GM12878 (cell line): ENCODE measurements at regions not wholly inside any gene's neighbourhood (a gene's known extent, or its start where the extent isn't known, plus 50 kb on each side); places are given as distances from the start of the nearest gene placed in this dataset.

Experiments used
- ETV6 ChIP-seq, 2 experiments: fragments of 450-650 bp in 1 of 2; IDR thresholded peaks in 1 of 2; conservative IDR thresholded peaks in 1 of 2; 2 replicates each; pipeline ENCODE4 v1.6.1; 2014; ENCODE audit warnings: antibody characterized with exemption in 1 of 2, borderline replicate concordance in 1 of 2, low read depth in 1 of 2, mild to moderate bottlenecking in 1 of 2, moderate library complexity in 1 of 2
- EZH2 ChIP-seq: IDR thresholded peaks from 2 replicates; pipeline ENCODE4 v1.6.1; 2012; ENCODE audit warnings: low read depth, mild to moderate bottlenecking, control low read depth, inconsistent platforms, low read length, borderline replicate concordance; ENCODE audit not compliant: control insufficient read depth
- FOXM1 ChIP-seq: IDR thresholded peaks from 2 replicates; pipeline ENCODE4 v1.6.1; 2012; ENCODE audit warnings: low read depth, mild to moderate bottlenecking, inconsistent platforms, low read length, moderate library complexity
- RAD51 ChIP-seq: fragments of 450-650 bp; IDR thresholded peaks from 2 replicates; pipeline ENCODE4 v1.6.1; 2016; ENCODE audit warnings: moderate library complexity, mild to moderate bottlenecking, inconsistent platforms
- SMC3 ChIP-seq: IDR thresholded peaks from 2 replicates; pipeline ENCODE4 v1.6.1; 2011; ENCODE audit warnings: low read length, improper control_type of control experiment, borderline replicate concordance
- YY1 ChIP-seq: IDR thresholded peaks from 2 replicates; pipeline ENCODE4 v1.6.1; 2011; ENCODE audit warnings: low read depth, mild to moderate bottlenecking, low read length
- TF ChIP-seq, protein P1 (sequence below): fragments of 450-650 bp; IDR thresholded peaks from 2 replicates; pipeline ENCODE4 v1.6.1; 2017; ENCODE audit warnings: low read depth, mild to moderate bottlenecking, moderate library complexity
- TF ChIP-seq, protein P2 (sequence below): IDR thresholded peaks from 2 replicates; pipeline ENCODE4 v1.6.1; 2011; ENCODE audit warnings: borderline replicate concordance, low read depth, mild to moderate bottlenecking, moderate library complexity, low read length; ENCODE audit not compliant: insufficient read depth, poor library complexity, severe bottlenecking
- TF ChIP-seq, protein P3 (sequence below): IDR thresholded peaks from 2 replicates; pipeline ENCODE4 v1.6.1; 2012; ENCODE audit warnings: mild to moderate bottlenecking, low read depth, low read length

DNA sequence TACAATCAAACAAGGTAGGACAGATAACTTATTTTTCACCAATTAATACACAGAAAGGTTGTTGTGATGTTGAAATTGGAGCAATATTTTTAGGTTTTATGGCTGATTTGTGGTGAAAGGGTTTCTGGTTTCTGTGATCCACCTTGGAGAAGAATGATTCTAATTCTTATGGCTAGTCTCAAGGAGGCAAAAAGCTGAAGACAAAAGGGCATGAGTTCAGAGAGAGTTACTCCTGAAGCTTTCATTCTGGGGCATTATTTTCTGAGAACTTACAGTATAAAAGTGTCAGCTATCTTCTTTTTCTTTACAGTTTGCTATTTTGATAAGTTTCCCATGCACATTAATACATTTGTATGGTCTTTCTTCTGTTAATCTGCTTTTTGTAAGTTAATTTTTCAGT lies 372.4 kb upstream of the CCDC179 start:
- TF ChIP-seq RAD51 (no peak), EZH2 (no peak), YY1 (no peak), FOXM1 (no peak), SMC3 (no peak), ETV6 (conservative IDR thresholded peaks at IDR 0.05 in 1 of 2, IDR thresholded peaks at IDR 0.05 in 1 of 2; ENCODE audit: borderline replicate concordance in 1 of 2, low read depth in 1 of 2) (no peak)
- TF ChIP-seq, protein P1, sequence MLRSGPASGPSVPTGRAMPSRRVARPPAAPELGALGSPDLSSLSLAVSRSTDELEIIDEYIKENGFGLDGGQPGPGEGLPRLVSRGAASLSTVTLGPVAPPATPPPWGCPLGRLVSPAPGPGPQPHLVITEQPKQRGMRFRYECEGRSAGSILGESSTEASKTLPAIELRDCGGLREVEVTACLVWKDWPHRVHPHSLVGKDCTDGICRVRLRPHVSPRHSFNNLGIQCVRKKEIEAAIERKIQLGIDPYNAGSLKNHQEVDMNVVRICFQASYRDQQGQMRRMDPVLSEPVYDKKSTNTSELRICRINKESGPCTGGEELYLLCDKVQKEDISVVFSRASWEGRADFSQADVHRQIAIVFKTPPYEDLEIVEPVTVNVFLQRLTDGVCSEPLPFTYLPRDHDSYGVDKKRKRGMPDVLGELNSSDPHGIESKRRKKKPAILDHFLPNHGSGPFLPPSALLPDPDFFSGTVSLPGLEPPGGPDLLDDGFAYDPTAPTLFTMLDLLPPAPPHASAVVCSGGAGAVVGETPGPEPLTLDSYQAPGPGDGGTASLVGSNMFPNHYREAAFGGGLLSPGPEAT, result no peak
- TF ChIP-seq, protein P2, sequence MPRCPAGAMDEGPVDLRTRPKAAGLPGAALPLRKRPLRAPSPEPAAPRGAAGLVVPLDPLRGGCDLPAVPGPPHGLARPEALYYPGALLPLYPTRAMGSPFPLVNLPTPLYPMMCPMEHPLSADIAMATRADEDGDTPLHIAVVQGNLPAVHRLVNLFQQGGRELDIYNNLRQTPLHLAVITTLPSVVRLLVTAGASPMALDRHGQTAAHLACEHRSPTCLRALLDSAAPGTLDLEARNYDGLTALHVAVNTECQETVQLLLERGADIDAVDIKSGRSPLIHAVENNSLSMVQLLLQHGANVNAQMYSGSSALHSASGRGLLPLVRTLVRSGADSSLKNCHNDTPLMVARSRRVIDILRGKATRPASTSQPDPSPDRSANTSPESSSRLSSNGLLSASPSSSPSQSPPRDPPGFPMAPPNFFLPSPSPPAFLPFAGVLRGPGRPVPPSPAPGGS, result no peak
- TF ChIP-seq, protein P3, sequence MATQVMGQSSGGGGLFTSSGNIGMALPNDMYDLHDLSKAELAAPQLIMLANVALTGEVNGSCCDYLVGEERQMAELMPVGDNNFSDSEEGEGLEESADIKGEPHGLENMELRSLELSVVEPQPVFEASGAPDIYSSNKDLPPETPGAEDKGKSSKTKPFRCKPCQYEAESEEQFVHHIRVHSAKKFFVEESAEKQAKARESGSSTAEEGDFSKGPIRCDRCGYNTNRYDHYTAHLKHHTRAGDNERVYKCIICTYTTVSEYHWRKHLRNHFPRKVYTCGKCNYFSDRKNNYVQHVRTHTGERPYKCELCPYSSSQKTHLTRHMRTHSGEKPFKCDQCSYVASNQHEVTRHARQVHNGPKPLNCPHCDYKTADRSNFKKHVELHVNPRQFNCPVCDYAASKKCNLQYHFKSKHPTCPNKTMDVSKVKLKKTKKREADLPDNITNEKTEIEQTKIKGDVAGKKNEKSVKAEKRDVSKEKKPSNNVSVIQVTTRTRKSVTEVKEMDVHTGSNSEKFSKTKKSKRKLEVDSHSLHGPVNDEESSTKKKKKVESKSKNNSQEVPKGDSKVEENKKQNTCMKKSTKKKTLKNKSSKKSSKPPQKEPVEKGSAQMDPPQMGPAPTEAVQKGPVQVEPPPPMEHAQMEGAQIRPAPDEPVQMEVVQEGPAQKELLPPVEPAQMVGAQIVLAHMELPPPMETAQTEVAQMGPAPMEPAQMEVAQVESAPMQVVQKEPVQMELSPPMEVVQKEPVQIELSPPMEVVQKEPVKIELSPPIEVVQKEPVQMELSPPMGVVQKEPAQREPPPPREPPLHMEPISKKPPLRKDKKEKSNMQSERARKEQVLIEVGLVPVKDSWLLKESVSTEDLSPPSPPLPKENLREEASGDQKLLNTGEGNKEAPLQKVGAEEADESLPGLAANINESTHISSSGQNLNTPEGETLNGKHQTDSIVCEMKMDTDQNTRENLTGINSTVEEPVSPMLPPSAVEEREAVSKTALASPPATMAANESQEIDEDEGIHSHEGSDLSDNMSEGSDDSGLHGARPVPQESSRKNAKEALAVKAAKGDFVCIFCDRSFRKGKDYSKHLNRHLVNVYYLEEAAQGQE, result no peak
